Prostate gland (tissue), 2 donors: ENCODE measurements at regions not wholly inside any gene's neighbourhood (a gene's known extent, or its start where the extent isn't known, plus 50 kb on each side); places are given as distances from the start of the nearest gene placed in this dataset.

Source experiments
- POLR2A ChIP-seq: fragments of 450-650 bp; IDR thresholded peaks from one replicate; pipeline ENCODE4 v1.6.1; 2016; ENCODE audit warnings: antibody characterized with exemption, mild to moderate bottlenecking
- POLR2AphosphoS5 ChIP-seq: sonication (generic); formaldehyde crosslinking; IDR thresholded peaks from one replicate; pipeline ENCODE4 v1.6.1; 2017; ENCODE audit warnings: antibody characterized with exemption
- TF ChIP-seq, protein P1 (sequence below), 4 experiments: fragments of 200-600 bp in 2 of 4; fragments of 450-650 bp in 2 of 4; sonication (generic) in 2 of 4; IDR thresholded peaks; 1 replicate in 3 of 4; 2 replicates in 1 of 4; pipeline ENCODE4 v1.5.1; 2016 to 2019; ENCODE audit warnings: antibody characterized with exemption in 4 of 4, mild to moderate bottlenecking in 2 of 4, moderate library complexity in 2 of 4

DNA sequence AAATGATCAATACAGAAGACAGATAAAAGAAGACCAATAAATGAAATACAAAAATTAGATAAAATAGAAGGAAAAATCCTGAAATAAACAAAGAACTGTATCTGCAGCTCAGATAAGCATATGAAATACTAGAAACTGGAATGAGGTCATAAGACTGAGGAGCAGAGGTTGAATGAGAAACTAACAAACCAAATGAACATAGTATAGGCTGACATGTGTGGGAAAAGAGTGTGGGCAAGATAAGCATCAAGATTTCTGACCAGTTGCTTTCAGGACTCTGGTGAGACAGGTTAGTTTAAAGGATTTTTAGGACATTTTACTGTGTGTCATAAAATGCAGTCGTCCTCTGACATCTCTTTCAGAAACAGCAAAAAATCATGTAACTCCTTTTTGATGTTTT lies 2073.2 kb upstream of the TENM3 start:
- TF ChIP-seq, protein P1, sequence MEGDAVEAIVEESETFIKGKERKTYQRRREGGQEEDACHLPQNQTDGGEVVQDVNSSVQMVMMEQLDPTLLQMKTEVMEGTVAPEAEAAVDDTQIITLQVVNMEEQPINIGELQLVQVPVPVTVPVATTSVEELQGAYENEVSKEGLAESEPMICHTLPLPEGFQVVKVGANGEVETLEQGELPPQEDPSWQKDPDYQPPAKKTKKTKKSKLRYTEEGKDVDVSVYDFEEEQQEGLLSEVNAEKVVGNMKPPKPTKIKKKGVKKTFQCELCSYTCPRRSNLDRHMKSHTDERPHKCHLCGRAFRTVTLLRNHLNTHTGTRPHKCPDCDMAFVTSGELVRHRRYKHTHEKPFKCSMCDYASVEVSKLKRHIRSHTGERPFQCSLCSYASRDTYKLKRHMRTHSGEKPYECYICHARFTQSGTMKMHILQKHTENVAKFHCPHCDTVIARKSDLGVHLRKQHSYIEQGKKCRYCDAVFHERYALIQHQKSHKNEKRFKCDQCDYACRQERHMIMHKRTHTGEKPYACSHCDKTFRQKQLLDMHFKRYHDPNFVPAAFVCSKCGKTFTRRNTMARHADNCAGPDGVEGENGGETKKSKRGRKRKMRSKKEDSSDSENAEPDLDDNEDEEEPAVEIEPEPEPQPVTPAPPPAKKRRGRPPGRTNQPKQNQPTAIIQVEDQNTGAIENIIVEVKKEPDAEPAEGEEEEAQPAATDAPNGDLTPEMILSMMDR (IDR thresholded peaks at IDR 0.05) = no peak
- TF ChIP-seq POLR2A = no peak
- no peak for TF ChIP-seq POLR2AphosphoS5
